Fibroblast of skin of left quadriceps (primary cell): ENCODE measurements at regions not wholly inside any gene's neighbourhood (a gene's known extent, or its start where the extent isn't known, plus 50 kb on each side); places are given as distances from the start of the nearest gene placed in this dataset.
"Not testable (repeated sequence)": the region's sequence is repeated elsewhere in the genome, so short reads cannot be mapped to it uniquely, and the experiment has no call there.

ENCODE experiments used
- DNase-seq, 2 experiments: peaks; one replicate each; pipeline ENCODE4 v3.0.0-alpha.2; 2013; ENCODE audit warnings: low read depth in 2 of 2

- not testable (repeated sequence) for DNase-seq
Observed at GRCh38 chrX:96529386-96529785, 155.3 kb upstream of the DIAPH2 start.

- no peak for DNase-seq
Observed at GRCh38 chrX:96538104-96538725, 146.4 kb upstream of the DIAPH2 start.

DNA sequence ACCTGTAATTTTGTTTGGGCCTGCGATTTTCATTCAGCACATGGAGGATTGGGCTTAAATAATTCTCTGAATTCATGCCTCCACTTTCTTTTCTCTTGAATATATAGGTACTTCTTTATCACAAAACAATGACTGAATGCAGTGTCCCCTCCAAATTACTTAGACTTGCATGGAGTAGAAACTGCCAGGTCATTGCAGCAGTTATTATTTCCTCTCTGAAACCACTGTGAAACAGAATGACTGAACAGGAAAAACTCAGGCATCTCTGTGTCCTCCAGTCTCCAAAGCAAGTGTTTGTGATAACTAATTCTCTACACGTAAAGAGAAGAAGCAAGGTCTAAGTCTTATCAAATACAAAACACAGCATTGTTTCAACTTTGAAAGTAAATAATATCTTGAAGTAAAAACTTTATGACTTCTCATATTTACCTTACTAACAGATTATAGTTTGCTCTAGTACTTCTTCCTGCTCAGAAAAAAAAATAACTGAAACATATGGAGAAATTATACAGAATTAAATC, 144.5 kb upstream of the DIAPH2 start:
- no peak for DNase-seq

- not testable (repeated sequence) for DNase-seq
Observed at GRCh38 chrX:96546281-96546680, 138.4 kb upstream of the DIAPH2 start.

- no peak for DNase-seq
Observed at GRCh38 chrX:96551322-96551872, 133.2 kb upstream of the DIAPH2 start.

DNA sequence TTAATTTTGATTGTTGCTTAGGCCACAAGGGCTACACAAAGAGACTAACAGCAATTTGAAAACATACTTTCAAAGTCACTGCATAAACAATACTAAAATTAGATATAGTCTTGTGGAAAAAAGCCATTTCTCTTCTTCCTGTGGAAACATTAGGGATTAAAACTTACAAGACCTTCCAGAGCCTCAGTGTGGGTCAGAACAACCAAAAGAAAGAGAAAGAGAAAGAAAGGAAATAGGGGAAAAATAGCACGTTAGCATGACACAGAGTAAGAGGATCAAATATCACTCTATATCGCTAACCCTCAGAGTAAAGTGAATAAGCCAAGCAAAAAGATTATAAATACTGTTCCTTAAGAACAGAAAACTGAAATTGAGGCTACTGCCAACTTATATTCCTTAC, 127.8 kb upstream of the DIAPH2 start:
- no peak for DNase-seq

- not testable (repeated sequence) for DNase-seq
Observed at GRCh38 chrX:96561129-96561528, 123.5 kb upstream of the DIAPH2 start.

GRCh38 chrX:96563646-96564045, 121.0 kb upstream of the DIAPH2 start:
- DNase-seq = no peak

- no peak for DNase-seq
Observed at GRCh38 chrX:96564595-96564994, 120.0 kb upstream of the DIAPH2 start.

DNA sequence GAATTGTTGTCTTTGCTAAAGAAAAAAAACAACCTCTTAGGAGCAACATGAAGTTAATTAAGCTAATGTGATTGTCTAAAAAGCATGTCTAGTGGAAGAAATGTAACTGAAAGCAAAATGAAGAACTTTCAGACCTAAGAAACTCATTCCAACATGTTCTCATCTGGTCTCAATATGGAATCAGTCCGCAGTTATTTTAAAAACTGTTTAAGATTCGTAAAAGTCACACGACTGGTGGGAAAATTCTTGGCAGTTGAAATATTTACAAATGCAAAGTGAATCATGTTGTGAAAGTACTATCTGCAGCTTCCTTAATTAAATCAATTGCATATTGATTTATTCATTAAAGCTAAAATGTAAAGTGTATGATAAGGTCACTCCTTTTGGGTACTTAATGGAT, 117.8 kb upstream of the DIAPH2 start:
- DNase-seq = no peak

DNA sequence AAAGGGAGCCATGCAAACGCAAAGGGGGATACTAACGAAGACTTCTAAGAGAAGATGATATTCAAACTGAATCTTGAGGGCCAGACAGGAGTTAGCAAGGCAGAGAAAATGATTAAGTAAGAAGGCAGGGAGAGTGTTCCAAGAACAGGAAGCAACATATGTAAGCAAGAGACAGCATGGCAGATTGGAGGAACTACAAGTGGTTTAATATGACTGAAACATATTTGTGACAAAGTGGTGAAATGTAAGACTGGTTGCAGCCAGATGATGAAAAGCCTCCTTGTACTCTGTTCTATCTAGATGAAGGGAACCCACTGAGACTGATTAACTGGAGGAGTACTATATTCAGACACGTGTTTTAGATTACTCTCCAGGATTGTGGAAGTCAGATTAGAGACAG, 116.6 kb upstream of the DIAPH2 start:
- DNase-seq = no peak

DNA sequence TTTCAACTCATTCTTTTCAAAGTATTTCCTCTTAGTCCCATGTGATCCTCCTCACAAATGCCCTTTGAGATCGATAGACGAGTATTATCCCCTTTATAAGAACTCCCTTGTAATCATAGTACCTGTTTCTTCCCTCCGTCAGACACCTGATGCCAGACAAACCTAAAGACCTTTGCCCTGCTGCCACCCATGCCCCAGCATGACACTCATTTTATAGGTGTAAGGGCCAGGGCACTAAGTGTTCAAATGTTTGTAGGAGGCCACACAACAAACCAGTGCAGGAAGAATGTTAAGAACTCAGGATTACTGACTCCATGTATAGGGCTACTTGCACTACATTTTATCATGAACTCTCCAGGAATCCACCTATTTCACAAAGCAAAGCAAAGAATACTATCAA, 115.6 kb upstream of the DIAPH2 start:
- DNase-seq = no peak

- no peak for DNase-seq
Observed at GRCh38 chrX:96575011-96575410, 109.6 kb upstream of the DIAPH2 start.

DNA sequence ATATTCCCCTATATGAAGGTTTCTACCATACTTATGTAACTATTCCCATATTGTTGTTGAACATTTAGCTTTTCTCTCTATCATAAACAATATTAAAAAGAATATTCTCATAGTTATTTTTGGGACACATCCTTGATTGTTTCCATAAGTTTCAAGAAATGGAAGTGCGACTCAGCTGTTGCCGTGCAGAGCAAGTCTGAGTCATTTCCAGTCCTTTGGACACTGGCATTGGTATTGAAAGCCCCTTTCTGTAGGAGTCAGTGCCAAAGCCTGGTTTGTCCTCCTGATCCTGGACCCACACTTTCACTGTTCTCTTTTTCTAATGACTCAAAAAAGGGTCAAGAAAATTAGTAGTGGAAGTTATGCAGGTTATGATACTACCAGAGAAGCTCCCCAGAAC, 108.3 kb upstream of the DIAPH2 start:
- DNase-seq = no peak

- no peak for DNase-seq
Observed at GRCh38 chrX:96578781-96579180, 105.9 kb upstream of the DIAPH2 start.

DNA sequence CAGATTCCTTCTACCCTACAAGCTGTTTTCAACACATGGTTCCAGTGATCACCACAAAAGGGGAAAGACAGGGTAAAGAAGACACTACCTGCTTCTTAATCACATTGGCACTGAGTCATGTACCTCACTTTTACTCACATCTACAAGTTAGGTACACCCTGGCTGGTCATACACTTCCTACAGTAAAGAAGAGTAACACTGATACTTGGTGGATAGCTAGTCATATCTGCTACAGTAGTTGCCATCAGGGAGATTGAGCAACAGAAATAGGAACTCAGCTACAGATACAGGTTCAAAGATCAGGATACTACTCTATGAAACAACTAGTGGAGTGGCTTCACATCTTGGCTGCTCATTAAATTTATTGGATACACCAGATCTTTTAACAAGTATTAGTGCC, 105.4 kb upstream of the DIAPH2 start:
- DNase-seq = no peak

GRCh38 chrX:96590403-96590802, 94.2 kb upstream of the DIAPH2 start:
- no peak for DNase-seq

DNA sequence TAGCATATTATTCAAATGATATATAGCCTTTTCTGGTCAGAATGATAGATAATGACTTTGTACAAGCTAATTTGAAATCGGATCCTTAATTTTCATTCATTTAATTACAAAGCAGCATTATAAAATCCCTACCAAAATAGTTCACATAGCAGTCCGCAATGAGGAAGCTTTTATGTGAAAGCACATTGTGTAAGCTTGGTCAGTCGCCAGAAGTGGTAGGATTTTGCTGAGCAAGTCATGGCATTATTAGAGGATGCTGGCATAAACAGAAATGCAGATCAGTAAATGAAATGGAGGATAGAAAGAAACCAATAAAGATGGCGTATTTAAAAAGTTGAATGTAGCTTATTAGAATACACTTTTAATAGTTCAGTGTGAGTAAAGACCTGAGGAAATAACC, 93.2 kb upstream of the DIAPH2 start:
- DNase-seq = no peak

GRCh38 chrX:96597847-96598246, 86.8 kb upstream of the DIAPH2 start:
- not testable (repeated sequence) for DNase-seq

DNA sequence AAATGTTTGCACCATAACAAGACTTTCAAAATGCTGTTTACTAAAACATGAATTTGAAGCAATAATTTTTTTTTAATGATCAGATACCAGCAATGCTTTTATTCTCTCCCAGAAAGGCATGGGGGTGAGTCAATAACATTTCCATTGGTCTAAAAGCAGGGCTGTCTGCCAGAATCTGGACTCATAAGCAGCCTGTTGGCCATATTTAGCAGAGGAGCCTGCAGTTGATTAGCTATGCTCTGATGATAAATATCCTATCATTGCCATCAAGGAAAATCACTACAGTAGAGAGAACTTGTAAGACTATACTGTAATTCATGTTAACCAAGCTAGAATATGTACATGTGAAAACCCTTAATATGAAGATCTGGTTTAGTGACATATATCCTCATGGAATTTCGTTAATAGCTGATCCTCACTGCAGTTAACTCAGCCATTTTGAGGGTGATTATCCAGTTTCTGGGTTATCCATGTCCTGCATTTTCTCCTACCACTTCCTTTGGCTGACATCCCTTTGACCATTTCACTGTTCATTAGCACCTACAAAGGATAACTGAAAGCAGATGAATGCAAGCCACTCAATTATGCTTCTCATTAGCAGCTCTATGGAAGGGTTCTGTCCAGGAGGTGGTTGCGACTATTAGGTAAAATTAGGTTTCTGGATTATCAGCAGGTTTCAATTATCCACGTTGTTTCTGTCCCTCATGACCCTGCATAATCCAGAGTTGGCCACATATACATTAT, 72.9 kb upstream of the DIAPH2 start:
- DNase-seq = peak; percentile 46 to 57

DNA sequence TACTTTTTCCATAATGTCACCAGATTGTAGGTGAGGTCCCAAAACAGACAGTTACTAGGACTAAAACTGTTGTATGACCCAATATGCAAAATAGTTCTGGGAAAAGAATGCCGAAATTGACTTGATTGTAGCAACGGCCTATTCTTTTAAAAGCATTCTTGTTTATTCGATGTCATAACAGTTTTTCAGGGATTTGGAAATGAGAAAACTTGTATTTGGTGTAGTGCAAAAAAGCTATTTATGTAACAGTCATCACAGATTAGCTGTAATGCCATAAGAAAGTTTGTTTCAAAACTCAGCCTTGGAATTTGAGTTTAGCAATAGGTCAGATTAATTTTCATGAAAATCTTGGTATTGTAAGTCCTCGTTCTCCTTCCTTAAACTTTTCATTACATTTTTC, 69.2 kb upstream of the DIAPH2 start:
- no peak for DNase-seq

DNA sequence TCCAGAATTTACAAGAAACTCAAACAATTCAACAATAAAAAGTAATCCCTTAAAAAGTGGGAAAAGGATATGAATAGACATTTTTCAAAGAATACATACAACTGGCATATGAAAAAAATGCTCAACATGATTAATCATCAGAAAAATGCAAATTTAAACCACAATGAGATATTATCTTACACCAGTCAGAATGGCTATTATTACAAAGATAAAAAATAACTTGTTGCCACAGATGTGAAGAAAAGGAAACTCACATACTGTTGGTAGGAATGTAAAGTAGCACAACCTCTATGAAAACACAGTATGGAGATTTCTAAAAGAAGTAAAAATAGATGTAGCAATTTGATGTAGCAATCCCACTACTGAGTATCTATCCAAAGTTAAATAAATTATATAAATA, 65.1 kb upstream of the DIAPH2 start:
- no peak for DNase-seq

DNA sequence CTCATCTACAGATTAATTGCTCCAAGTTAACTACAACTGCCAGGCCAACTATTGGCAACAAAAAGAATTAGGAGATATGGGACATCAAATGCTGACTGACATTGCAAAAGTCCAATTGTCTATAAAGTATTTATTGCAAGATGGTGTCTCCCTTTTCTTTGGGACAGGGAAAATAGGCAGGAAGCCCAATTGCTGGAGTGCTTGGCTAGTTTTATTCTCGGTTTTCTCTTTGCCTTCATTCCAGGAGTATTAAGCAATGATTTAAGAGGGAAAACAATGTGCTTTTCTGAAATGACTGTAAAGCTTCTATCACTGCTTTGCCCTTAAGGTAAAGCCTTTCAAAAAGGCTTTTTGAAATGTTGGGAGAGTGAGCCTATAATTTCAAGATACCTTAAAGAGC, 62.8 kb upstream of the DIAPH2 start:
- no peak for DNase-seq
